GM12878 (cell line): ENCODE measurements at regions not wholly inside any gene's neighbourhood (a gene's known extent, or its start where the extent isn't known, plus 50 kb on each side); places are given as distances from the start of the nearest gene placed in this dataset.

ENCODE experiments used
- ATAC-seq: fragments of 200-7000 bp; cut with Tn5 transposase; 3 replicates; pipeline ENCODE4 v1.9.1; 2020; ENCODE audit warnings: mild to moderate bottlenecking, moderate library complexity
- BruUV-seq: library from RNA; stranded (reverse); fragments of 400-500 nt; replicated peaks from 2 replicates; lab custom pipeline; 2021; lab: Mats Ljungman, UMichigan
- CTCF ChIA-PET: fragments of 300-600 bp; sonication (Branson Sonifier 250); formaldehyde crosslinking; extraction: SDS; loops from one replicate; lab custom pipeline; 2021; ENCODE audit warnings: inconsistent platforms; lab: Yijun Ruan, JAX
- POLR2A ChIA-PET: fragments of 350-600 bp; formaldehyde crosslinking; extraction: SDS; loops from one replicate; lab custom pipeline; 2021; ENCODE audit warnings: inconsistent platforms; lab: Charles Lee
- RAD21 ChIA-PET: fragments of 300-600 bp; sonication (Branson Sonifier 250); formaldehyde crosslinking; loops from one replicate; lab custom pipeline; 2023; ENCODE audit warnings: antibody characterized with exemption; ENCODE audit not compliant: unreplicated experiment; lab: Charles Lee
- SMC1A ChIA-PET: fragments of 300-600 bp; sonication (Branson Sonifier 250); formaldehyde crosslinking; loops from one replicate; lab custom pipeline; 2023; ENCODE audit not compliant: unreplicated experiment, uncharacterized antibody; lab: Charles Lee
- DNase-seq: peaks from one replicate; pipeline ENCODE4 v3.0.0-alpha.2; 2011; ENCODE audit warnings: low read depth, low spot score
- FAIRE-seq: peaks from 3 replicates; lab custom pipeline; 2011; peaks lifted over from hg19 to GRCh38; lab: Jason Lieb, UNC
- H2AFZ ChIP-seq: 2 replicates; pipeline ENCODE4 v1.6.0; 2011; ENCODE audit warnings: low read depth, low read length, control low read depth; ENCODE audit not compliant: control insufficient read depth
- H3K27ac ChIP-seq: 2 replicates; pipeline ENCODE4 v1.5.1; 2011; ENCODE audit warnings: control low read depth; ENCODE audit not compliant: control insufficient read depth, insufficient read depth
- H3K27me3 ChIP-seq, 2 experiments: replicated peaks in 1 of 2; 2 replicates each; pipeline versions ENCODE4 v1.6.0 to v1.6.1; 2011; ENCODE audit warnings: low read length in 1 of 2; ENCODE audit not compliant: control insufficient read depth in 2 of 2, insufficient read depth in 2 of 2
- H3K36me3 ChIP-seq, 2 experiments: 2 replicates each; pipeline ENCODE4 v1.5.1; 2011; ENCODE audit warnings: low read length in 1 of 2; ENCODE audit not compliant: control insufficient read depth in 2 of 2, insufficient read depth in 2 of 2
- H3K4me1 ChIP-seq: 2 replicates; pipeline ENCODE4 v1.6.1; 2011; ENCODE audit warnings: mild to moderate bottlenecking, low read length, moderate library complexity, mixed read lengths; ENCODE audit not compliant: control insufficient read depth, insufficient read depth
- H3K4me2 ChIP-seq: 2 replicates; pipeline ENCODE4 v1.6.0; 2011; ENCODE audit warnings: control low read depth; ENCODE audit not compliant: control insufficient read depth, insufficient read depth
- H3K4me3 ChIP-seq: fragments of 200-600 bp; sonication (generic); 2 replicates; pipeline ENCODE4 v1.5.1; 2016
- H3K79me2 ChIP-seq: 2 replicates; pipeline ENCODE4 v1.6.0; 2011; ENCODE audit warnings: low read length; ENCODE audit not compliant: control insufficient read depth, insufficient read depth
- H3K9ac ChIP-seq: 2 replicates; pipeline ENCODE4 v1.8.0; 2011; ENCODE audit warnings: low read length, control low read depth, mixed read lengths; ENCODE audit not compliant: control insufficient read depth, insufficient read depth
- H3K9me3 ChIP-seq: replicated peaks from 3 replicates; pipeline ENCODE4 v1.5.1; 2011; ENCODE audit warnings: mild to moderate bottlenecking, low read length; ENCODE audit not compliant: control insufficient read depth, insufficient read depth
- H4K20me1 ChIP-seq: 2 replicates; pipeline ENCODE4 v1.6.0; 2011; ENCODE audit not compliant: control insufficient read depth, insufficient read depth
- CEBPZ ChIP-seq: fragments of 150-350 bp; IDR thresholded peaks from 2 replicates; pipeline ENCODE4 v1.6.1; 2016; ENCODE audit warnings: low read depth, low read length
- CHD4 ChIP-seq: fragments of 200-600 bp; sonication (generic); IDR thresholded peaks from 2 replicates; pipeline ENCODE4 v1.6.1; 2016; ENCODE audit warnings: mild to moderate bottlenecking
- NFIC ChIP-seq: IDR thresholded peaks from 2 replicates; pipeline ENCODE4 v1.6.1; 2012; ENCODE audit warnings: low read depth, mild to moderate bottlenecking, inconsistent platforms, low read length, moderate library complexity
- POU2F2 ChIP-seq: IDR thresholded peaks from 3 replicates; pipeline ENCODE4 v1.6.1; 2011; ENCODE audit warnings: low read depth, mild to moderate bottlenecking, low read length, borderline replicate concordance
- RAD21 ChIP-seq: IDR thresholded peaks from 2 replicates; pipeline ENCODE4 v1.6.1; 2011; ENCODE audit warnings: mild to moderate bottlenecking, low read depth, low read length, moderate library complexity; ENCODE audit not compliant: insufficient read depth
- TBL1XR1 ChIP-seq: IDR thresholded peaks from 2 replicates; pipeline ENCODE4 v1.6.1; 2012; ENCODE audit warnings: low read depth, low read length, improper control_type of control experiment
- WGBS: methylation state at CpG from one replicate; pipeline ENCODE4 v1.1.6; 2016; ENCODE audit warnings: low lambda C conversion rate; ENCODE audit not compliant: insufficient replicate concordance, insufficient coverage; ENCODE audit errors: missing lambda C conversion rate; 5-methylcytosine and 5-hydroxymethylcytosine counted together
- in situ Hi-C: fragments of 300-500 bp; cut with MboI; formaldehyde crosslinking; loops from 9 replicates; pipeline ENCODE4 v1.14.3; 2018; ENCODE audit warnings: mixed read lengths
- intact Hi-C: fragments of 100-400 bp; cut with micrococcal nuclease; formaldehyde crosslinking; loops from one replicate; pipeline ENCODE4 v1.14.2; 2022; ENCODE audit not compliant: unreplicated experiment
- TF ChIP-seq, protein P1 (sequence below): IDR thresholded peaks from 2 replicates; pipeline ENCODE4 v1.6.1; 2012; ENCODE audit warnings: mild to moderate bottlenecking, low read depth, low read length
- TF ChIP-seq, protein P2 (sequence below): IDR thresholded peaks from 2 replicates; pipeline ENCODE4 v1.6.1; 2011; ENCODE audit warnings: borderline replicate concordance, low read depth, mild to moderate bottlenecking, moderate library complexity, mixed read lengths, low read length; ENCODE audit not compliant: insufficient read depth; ENCODE audit errors: extremely low read length

- TF ChIP-seq, protein P1, sequence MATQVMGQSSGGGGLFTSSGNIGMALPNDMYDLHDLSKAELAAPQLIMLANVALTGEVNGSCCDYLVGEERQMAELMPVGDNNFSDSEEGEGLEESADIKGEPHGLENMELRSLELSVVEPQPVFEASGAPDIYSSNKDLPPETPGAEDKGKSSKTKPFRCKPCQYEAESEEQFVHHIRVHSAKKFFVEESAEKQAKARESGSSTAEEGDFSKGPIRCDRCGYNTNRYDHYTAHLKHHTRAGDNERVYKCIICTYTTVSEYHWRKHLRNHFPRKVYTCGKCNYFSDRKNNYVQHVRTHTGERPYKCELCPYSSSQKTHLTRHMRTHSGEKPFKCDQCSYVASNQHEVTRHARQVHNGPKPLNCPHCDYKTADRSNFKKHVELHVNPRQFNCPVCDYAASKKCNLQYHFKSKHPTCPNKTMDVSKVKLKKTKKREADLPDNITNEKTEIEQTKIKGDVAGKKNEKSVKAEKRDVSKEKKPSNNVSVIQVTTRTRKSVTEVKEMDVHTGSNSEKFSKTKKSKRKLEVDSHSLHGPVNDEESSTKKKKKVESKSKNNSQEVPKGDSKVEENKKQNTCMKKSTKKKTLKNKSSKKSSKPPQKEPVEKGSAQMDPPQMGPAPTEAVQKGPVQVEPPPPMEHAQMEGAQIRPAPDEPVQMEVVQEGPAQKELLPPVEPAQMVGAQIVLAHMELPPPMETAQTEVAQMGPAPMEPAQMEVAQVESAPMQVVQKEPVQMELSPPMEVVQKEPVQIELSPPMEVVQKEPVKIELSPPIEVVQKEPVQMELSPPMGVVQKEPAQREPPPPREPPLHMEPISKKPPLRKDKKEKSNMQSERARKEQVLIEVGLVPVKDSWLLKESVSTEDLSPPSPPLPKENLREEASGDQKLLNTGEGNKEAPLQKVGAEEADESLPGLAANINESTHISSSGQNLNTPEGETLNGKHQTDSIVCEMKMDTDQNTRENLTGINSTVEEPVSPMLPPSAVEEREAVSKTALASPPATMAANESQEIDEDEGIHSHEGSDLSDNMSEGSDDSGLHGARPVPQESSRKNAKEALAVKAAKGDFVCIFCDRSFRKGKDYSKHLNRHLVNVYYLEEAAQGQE, result no peak
- no peak for TF ChIP-seq RAD21
- TF ChIP-seq POU2F2, result no peak
- no peak for TF ChIP-seq CEBPZ
- TF ChIP-seq, all 136 proteins: peak for 0
Observed at GRCh38 chr4:34094114-34094513, 2150.2 kb downstream of the ARAP2 start (continued).

DNA sequence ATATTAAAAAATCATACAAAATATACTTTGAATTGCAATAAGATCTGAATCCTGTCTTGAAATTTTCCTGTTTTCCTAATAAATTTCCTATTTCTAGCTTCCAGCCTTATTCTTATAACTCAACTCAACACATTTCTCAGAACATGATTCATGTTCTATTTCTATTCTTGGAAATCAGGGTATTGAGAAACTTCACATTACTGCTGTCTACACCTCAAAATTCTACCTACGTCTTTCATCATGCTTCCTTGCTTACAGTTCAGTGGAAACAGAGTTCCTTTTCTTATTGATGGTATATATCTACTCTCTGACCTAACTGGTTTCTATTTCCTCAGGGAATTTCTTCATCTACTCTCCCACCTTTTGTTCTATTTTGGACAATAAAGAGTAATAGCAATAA is 2139.0 kb downstream of the ARAP2 start:
- ATAC-seq, result no peak
- Histone ChIP-seq H3K27me3 (no peaks in the 10 kb centered on the region), H3K4me2 (no peak overlapping the region), H3K9ac (no peak overlapping the region), H3K36me3 (no peaks in the 10 kb centered on the region), H3K79me2 (no peaks in the 10 kb centered on the region), H3K4me1 (no peaks in the 10 kb centered on the region), H3K4me3 (no peak overlapping the region), H3K27ac (no peak overlapping the region), H4K20me1 (no peaks in the 10 kb centered on the region), H3K9me3 (no peaks in the 10 kb centered on the region), H2AFZ (no peak overlapping the region)
- POLR2A ChIA-PET, result no interaction called here
- peak; percentile 27 for FAIRE-seq
- CTCF ChIA-PET, result no interaction called here
- SMC1A ChIA-PET, result interaction anchor here (0.6 kb wide), 1 partner anchor 25 kb away, joined by 3 read pairs; no protein-coding TSS in a partner anchor
- intact Hi-C loops (no loop called here), in situ Hi-C loops (no loop called here)
- no peak for TF ChIP-seq NFIC
- TF ChIP-seq, protein P2, sequence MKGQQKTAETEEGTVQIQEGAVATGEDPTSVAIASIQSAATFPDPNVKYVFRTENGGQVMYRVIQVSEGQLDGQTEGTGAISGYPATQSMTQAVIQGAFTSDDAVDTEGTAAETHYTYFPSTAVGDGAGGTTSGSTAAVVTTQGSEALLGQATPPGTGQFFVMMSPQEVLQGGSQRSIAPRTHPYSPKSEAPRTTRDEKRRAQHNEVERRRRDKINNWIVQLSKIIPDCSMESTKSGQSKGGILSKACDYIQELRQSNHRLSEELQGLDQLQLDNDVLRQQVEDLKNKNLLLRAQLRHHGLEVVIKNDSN, result no peak
- TF ChIP-seq CHD4, result no peak
- no peak for TF ChIP-seq TBL1XR1
- BruUV-seq, result no TSS peak
- DNase-seq, result no peak
- RAD21 ChIA-PET, result no interaction called here
- whole genome bisulfite sequencing, result 0% methylated on average over 1 of the region's 1 CpG
